ENCODE measurements at regions not wholly inside any gene's neighbourhood (a gene's known extent, or its start where the extent isn't known, plus 50 kb on each side); places are given as distances from the start of the nearest gene placed in this dataset.
"Not testable (repeated sequence)": the region's sequence is repeated elsewhere in the genome, so short reads cannot be mapped to it uniquely, and the experiment has no call there.

DNA sequence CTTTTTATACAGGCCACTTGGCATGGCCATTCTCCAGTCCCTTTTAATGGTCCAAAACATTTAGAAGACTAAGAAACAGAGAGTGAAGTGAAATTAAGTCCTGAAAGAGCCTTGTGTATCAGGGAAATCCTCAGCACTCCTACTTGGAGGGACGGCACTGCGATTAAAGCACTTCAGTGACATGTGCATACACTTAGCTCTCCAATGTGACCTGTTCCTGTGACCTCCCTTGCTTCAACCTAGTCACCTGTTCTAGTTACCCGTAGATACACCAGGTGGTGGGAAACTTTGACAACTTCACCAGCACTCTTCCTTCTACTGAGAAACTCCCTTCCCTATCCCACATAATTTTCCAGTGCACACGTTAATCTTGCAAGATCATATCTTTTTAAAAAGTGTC, 51.4 kb upstream of the POMZP3 start:
- TF ChIP-seq, protein P1, sequence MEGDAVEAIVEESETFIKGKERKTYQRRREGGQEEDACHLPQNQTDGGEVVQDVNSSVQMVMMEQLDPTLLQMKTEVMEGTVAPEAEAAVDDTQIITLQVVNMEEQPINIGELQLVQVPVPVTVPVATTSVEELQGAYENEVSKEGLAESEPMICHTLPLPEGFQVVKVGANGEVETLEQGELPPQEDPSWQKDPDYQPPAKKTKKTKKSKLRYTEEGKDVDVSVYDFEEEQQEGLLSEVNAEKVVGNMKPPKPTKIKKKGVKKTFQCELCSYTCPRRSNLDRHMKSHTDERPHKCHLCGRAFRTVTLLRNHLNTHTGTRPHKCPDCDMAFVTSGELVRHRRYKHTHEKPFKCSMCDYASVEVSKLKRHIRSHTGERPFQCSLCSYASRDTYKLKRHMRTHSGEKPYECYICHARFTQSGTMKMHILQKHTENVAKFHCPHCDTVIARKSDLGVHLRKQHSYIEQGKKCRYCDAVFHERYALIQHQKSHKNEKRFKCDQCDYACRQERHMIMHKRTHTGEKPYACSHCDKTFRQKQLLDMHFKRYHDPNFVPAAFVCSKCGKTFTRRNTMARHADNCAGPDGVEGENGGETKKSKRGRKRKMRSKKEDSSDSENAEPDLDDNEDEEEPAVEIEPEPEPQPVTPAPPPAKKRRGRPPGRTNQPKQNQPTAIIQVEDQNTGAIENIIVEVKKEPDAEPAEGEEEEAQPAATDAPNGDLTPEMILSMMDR (IDR thresholded peaks at IDR 0.05), result not testable (repeated sequence)
- not testable (repeated sequence) for TF ChIP-seq POLR2AphosphoS5 (IDR thresholded peaks at IDR 0.05; ENCODE audit: insufficient read depth in 1 of 2, low read depth in 1 of 2); POLR2A (IDR thresholded peaks at IDR 0.05)
